AG10803 (cell line): ENCODE measurements at regions not wholly inside any gene's neighbourhood (a gene's known extent, or its start where the extent isn't known, plus 50 kb on each side); places are given as distances from the start of the nearest gene placed in this dataset.

Experiments used
- DNase-seq: peaks from one replicate; pipeline ENCODE4 v3.0.0; 2010; ENCODE audit warnings: low read depth
- H3K4me3 ChIP-seq: 2 replicates; pipeline ENCODE4 v1.5.1; 2011; ENCODE audit warnings: mild to moderate bottlenecking, low read length, control low read depth
- TF ChIP-seq, protein P1 (sequence below): conservative IDR thresholded peaks from 2 replicates; pipeline ENCODE4 v1.5.1; 2011; ENCODE audit warnings: mild to moderate bottlenecking, low read length, control low read depth, inconsistent platforms

GRCh38 chr10:111785921-111786320 lies 397.6 kb downstream of the GPAM start:
- TF ChIP-seq, protein P1, sequence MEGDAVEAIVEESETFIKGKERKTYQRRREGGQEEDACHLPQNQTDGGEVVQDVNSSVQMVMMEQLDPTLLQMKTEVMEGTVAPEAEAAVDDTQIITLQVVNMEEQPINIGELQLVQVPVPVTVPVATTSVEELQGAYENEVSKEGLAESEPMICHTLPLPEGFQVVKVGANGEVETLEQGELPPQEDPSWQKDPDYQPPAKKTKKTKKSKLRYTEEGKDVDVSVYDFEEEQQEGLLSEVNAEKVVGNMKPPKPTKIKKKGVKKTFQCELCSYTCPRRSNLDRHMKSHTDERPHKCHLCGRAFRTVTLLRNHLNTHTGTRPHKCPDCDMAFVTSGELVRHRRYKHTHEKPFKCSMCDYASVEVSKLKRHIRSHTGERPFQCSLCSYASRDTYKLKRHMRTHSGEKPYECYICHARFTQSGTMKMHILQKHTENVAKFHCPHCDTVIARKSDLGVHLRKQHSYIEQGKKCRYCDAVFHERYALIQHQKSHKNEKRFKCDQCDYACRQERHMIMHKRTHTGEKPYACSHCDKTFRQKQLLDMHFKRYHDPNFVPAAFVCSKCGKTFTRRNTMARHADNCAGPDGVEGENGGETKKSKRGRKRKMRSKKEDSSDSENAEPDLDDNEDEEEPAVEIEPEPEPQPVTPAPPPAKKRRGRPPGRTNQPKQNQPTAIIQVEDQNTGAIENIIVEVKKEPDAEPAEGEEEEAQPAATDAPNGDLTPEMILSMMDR, result no peak
- no peak for DNase-seq
- H3K4me3 ChIP-seq, result no peak overlapping the region

- no peak for DNase-seq
- no peak overlapping the region for H3K4me3 ChIP-seq
- TF ChIP-seq, protein P1, result no peak
Observed at GRCh38 chr10:111789821-111790220, 393.7 kb downstream of the GPAM start.

DNA sequence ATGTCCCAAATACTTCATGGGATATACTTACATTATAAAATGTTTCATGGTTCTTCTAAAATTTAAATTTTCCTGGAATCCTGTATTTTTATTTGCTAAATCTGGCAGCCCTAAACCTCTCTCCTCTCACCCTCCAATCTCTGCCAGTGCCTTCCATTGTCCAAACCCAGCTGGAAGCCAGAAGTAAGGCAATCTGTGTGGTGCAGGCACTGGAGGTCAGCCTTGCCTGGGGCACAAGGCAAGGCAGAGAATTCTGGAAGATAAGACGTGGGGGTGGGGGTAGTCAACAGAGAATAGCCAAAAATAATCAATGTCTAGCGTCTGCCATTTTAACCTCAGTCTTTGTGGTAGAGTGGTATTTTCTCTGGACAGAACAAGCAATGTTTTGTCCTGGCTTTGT lies 381.7 kb downstream of the GPAM start:
- no peak overlapping the region for H3K4me3 ChIP-seq
- TF ChIP-seq, protein P1, result no peak
- DNase-seq, result no peak

DNA sequence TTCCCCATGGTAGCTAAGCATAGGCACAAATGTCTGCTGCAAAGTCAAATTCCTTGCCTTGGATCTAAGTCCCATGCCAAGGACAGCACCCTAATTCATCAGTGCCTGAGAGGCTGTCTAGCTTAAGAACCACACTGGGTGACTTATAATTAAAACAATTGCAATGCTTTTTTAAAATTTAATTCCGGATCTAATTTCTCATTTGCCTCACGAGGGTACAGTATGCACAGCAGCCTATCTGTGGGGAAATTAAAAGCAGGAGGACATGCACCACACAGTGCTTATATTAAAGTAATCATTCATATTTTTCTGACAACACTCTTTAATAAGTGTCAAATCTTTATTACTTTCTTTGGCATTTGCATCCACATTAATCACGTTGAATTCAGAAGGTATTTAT lies 378.8 kb downstream of the GPAM start:
- TF ChIP-seq, protein P1, result no peak
- H3K4me3 ChIP-seq, result no peak overlapping the region

GRCh38 chr10:111811517-111811916 lies 372.0 kb downstream of the GPAM start:
- H3K4me3 ChIP-seq, result no peak overlapping the region
- no peak for DNase-seq
- TF ChIP-seq, protein P1, result no peak

More for the DNA sequence above, 378.8 kb downstream of the GPAM start:
- no peak for DNase-seq

- DNase-seq, result no peak
- TF ChIP-seq, protein P1, result no peak
- H3K4me3 ChIP-seq, result no peak overlapping the region
Observed at GRCh38 chr10:111820471-111820870, 363.1 kb downstream of the GPAM start.

GRCh38 chr10:111821871-111822270 lies 361.7 kb downstream of the GPAM start:
- TF ChIP-seq, protein P1, result no peak
- DNase-seq, result no peak
- H3K4me3 ChIP-seq, result no peak overlapping the region
